Neural cell (in vitro differentiated cells): ENCODE measurements at regions not wholly inside any gene's neighbourhood (a gene's known extent, or its start where the extent isn't known, plus 50 kb on each side); places are given as distances from the start of the nearest gene placed in this dataset.

Source experiments
- EP300 ChIP-seq: fragments of 450-650 bp; conservative IDR thresholded peaks from 2 replicates; pipeline ENCODE4 v1.6.1; 2014; ENCODE audit warnings: antibody characterized with exemption, mild to moderate bottlenecking, moderate library complexity; ENCODE audit not compliant: poor library complexity, severe bottlenecking
- EZH2 ChIP-seq: fragments of 200-600, 300-800 bp; shearing (Covaris generic), sonication (generic); IDR thresholded peaks from 2 replicates; pipeline ENCODE4 v1.6.1; 2014; ENCODE audit warnings: antibody characterized with exemption, low read length, borderline replicate concordance, mild to moderate bottlenecking; ENCODE audit not compliant: insufficient read depth, poor library complexity, severe bottlenecking
- MXI1 ChIP-seq: fragments of 450-650 bp; conservative IDR thresholded peaks from 2 replicates; pipeline ENCODE4 v1.6.1; 2014; ENCODE audit warnings: antibody characterized with exemption, mild to moderate bottlenecking; ENCODE audit not compliant: poor library complexity, severe bottlenecking
- POLR2AphosphoS5 ChIP-seq: IDR thresholded peaks from 2 replicates; pipeline ENCODE4 v1.6.1; 2012
- RAD21 ChIP-seq: fragments of 450-650 bp; conservative IDR thresholded peaks from 2 replicates; pipeline ENCODE4 v1.6.1; 2014; ENCODE audit warnings: antibody characterized with exemption, mild to moderate bottlenecking, moderate library complexity
- TAF1 ChIP-seq: IDR thresholded peaks from 2 replicates; pipeline ENCODE4 v1.6.1; 2012; ENCODE audit warnings: low read depth
- TF ChIP-seq, protein P1 (sequence below): fragments of 450-650 bp; IDR thresholded peaks from 2 replicates; pipeline ENCODE4 v1.5.1; 2014; ENCODE audit warnings: antibody characterized with exemption, mild to moderate bottlenecking, moderate library complexity; ENCODE audit not compliant: poor library complexity, severe bottlenecking
- TF ChIP-seq, protein P2 (sequence below): IDR thresholded peaks from 2 replicates; pipeline ENCODE4 v1.6.1; 2012; ENCODE audit warnings: borderline replicate concordance

DNA sequence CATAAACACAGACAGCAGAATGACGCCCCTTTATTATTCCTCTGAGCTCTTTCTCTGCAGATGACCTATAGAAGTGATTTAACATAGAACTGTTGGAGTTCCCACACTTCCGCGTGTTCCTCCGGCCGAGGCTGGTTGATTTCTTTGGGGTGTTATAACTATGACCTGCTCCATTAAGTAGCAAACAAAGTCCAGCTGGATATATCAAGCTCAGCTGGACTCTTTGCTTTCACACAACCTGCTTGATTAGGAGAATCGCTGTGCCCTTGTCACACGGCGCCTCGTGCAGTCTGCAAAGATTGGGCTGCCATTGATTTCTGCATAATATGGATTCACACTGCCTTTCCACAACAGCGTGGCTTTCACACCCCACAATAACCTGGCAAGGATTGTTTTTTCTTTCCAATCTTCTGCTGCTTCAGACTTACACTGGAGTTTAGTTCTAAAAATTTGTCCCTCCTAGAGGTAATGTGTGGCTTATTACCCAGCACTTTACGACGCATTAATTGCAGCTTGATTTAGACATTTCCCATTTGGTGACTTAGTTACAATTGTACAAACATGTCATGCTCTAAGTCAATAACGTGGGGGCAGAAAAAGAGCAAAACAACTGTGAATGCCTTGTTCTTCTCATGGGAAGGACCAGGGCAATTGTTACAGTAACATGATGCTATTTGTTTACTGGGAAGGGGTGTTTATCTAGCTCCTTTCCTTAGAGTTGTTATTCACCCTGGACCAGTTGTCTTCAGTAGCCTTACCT lies 485.7 kb downstream of the TXNL1 start:
- TF ChIP-seq POLR2AphosphoS5 (no peak), RAD21 (no peak), TAF1 (no peak), EP300 (no peak), EZH2 (no peak), MXI1 (no peak)
- TF ChIP-seq, protein P1, sequence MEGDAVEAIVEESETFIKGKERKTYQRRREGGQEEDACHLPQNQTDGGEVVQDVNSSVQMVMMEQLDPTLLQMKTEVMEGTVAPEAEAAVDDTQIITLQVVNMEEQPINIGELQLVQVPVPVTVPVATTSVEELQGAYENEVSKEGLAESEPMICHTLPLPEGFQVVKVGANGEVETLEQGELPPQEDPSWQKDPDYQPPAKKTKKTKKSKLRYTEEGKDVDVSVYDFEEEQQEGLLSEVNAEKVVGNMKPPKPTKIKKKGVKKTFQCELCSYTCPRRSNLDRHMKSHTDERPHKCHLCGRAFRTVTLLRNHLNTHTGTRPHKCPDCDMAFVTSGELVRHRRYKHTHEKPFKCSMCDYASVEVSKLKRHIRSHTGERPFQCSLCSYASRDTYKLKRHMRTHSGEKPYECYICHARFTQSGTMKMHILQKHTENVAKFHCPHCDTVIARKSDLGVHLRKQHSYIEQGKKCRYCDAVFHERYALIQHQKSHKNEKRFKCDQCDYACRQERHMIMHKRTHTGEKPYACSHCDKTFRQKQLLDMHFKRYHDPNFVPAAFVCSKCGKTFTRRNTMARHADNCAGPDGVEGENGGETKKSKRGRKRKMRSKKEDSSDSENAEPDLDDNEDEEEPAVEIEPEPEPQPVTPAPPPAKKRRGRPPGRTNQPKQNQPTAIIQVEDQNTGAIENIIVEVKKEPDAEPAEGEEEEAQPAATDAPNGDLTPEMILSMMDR, result no peak
- TF ChIP-seq, protein P2, sequence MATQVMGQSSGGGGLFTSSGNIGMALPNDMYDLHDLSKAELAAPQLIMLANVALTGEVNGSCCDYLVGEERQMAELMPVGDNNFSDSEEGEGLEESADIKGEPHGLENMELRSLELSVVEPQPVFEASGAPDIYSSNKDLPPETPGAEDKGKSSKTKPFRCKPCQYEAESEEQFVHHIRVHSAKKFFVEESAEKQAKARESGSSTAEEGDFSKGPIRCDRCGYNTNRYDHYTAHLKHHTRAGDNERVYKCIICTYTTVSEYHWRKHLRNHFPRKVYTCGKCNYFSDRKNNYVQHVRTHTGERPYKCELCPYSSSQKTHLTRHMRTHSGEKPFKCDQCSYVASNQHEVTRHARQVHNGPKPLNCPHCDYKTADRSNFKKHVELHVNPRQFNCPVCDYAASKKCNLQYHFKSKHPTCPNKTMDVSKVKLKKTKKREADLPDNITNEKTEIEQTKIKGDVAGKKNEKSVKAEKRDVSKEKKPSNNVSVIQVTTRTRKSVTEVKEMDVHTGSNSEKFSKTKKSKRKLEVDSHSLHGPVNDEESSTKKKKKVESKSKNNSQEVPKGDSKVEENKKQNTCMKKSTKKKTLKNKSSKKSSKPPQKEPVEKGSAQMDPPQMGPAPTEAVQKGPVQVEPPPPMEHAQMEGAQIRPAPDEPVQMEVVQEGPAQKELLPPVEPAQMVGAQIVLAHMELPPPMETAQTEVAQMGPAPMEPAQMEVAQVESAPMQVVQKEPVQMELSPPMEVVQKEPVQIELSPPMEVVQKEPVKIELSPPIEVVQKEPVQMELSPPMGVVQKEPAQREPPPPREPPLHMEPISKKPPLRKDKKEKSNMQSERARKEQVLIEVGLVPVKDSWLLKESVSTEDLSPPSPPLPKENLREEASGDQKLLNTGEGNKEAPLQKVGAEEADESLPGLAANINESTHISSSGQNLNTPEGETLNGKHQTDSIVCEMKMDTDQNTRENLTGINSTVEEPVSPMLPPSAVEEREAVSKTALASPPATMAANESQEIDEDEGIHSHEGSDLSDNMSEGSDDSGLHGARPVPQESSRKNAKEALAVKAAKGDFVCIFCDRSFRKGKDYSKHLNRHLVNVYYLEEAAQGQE, result no peak
